Transverse colon (tissue), 3 donors: ENCODE measurements at regions not wholly inside any gene's neighbourhood (a gene's known extent, or its start where the extent isn't known, plus 50 kb on each side); places are given as distances from the start of the nearest gene placed in this dataset.

Source experiments
- POLR2A ChIP-seq: fragments of 450-650 bp; IDR thresholded peaks from one replicate; pipeline ENCODE4 v1.6.1; 2016; ENCODE audit warnings: antibody characterized with exemption, mild to moderate bottlenecking, moderate library complexity
- TF ChIP-seq, protein P1 (sequence below), 5 experiments: fragments of 200-600 bp in 3 of 5; fragments of 450-650 bp in 2 of 5; sonication (generic) in 3 of 5; IDR thresholded peaks; 1 replicate in 2 of 5; 2 replicates in 3 of 5; pipeline ENCODE4 v1.5.1; 2016 to 2017; ENCODE audit warnings: antibody characterized with exemption in 5 of 5, inconsistent platforms in 3 of 5, mild to moderate bottlenecking in 2 of 5, moderate library complexity in 1 of 5

DNA sequence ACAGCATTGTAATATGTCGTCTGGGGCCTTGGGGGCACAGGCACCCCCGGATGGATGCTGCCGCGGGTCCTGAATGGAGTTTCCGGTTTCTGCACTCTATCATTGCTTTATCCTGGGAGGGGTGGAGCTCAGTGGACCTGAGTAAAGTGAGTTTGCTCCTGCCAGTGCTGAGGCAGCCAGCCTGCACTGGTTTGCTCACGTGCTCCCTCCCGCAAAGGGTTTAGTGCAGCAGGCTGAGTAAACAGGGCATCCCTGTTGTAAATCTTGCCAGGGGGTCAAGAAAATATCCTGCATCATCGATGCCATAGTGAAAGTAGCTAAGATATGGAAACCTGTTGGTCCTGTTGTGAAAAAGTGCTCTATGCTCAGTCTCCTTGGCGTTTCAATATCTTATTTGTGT, 85.6 kb upstream of the BRINP3 start:
- TF ChIP-seq, protein P1, sequence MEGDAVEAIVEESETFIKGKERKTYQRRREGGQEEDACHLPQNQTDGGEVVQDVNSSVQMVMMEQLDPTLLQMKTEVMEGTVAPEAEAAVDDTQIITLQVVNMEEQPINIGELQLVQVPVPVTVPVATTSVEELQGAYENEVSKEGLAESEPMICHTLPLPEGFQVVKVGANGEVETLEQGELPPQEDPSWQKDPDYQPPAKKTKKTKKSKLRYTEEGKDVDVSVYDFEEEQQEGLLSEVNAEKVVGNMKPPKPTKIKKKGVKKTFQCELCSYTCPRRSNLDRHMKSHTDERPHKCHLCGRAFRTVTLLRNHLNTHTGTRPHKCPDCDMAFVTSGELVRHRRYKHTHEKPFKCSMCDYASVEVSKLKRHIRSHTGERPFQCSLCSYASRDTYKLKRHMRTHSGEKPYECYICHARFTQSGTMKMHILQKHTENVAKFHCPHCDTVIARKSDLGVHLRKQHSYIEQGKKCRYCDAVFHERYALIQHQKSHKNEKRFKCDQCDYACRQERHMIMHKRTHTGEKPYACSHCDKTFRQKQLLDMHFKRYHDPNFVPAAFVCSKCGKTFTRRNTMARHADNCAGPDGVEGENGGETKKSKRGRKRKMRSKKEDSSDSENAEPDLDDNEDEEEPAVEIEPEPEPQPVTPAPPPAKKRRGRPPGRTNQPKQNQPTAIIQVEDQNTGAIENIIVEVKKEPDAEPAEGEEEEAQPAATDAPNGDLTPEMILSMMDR (IDR thresholded peaks at IDR 0.05): no peak
- TF ChIP-seq POLR2A: no peak
